H1 (cell line): ENCODE measurements at regions not wholly inside any gene's neighbourhood (a gene's known extent, or its start where the extent isn't known, plus 50 kb on each side); places are given as distances from the start of the nearest gene placed in this dataset.

ENCODE experiments used
- JUN ChIP-seq: IDR thresholded peaks from 2 replicates; pipeline ENCODE4 v1.6.1; 2011; ENCODE audit warnings: low read depth, mild to moderate bottlenecking, improper control_type of control experiment, low read length
- SIN3A ChIP-seq, 2 experiments: IDR thresholded peaks in 1 of 2; conservative IDR thresholded peaks in 1 of 2; 2 replicates each; pipeline ENCODE4 v1.6.1; 2011 to 2012; ENCODE audit warnings: low read length in 2 of 2, improper control_type of control experiment in 1 of 2, low read depth in 1 of 2, mild to moderate bottlenecking in 1 of 2
- TAF1 ChIP-seq: IDR thresholded peaks from 2 replicates; pipeline ENCODE4 v1.6.1; 2011; ENCODE audit warnings: mild to moderate bottlenecking, low read depth, low read length

- TF ChIP-seq SIN3A (conservative IDR thresholded peaks at IDR 0.05 in 1 of 2, IDR thresholded peaks at IDR 0.05 in 1 of 2; ENCODE audit: low read depth in 1 of 2, low read length in 2 of 2) (no peak), TAF1 (no peak), JUN (no peak)
Observed at GRCh38 chr17:33848433-33848832, 406.7 kb upstream of the CCL2 start (continued).
